HCT116 (cell line): ENCODE measurements at regions not wholly inside any gene's neighbourhood (a gene's known extent, or its start where the extent isn't known, plus 50 kb on each side); places are given as distances from the start of the nearest gene placed in this dataset.

Source experiments
- ATAC-seq: fragments of 200-7000 bp; cut with Tn5 transposase; 2 replicates; pipeline ENCODE4 v1.9.1; 2020; ENCODE audit warnings: mild to moderate bottlenecking, moderate library complexity
- BruUV-seq: library from RNA; stranded (reverse); fragments of 400-500 nt; replicated peaks from 2 replicates; lab custom pipeline; 2021; lab: Mats Ljungman, UMichigan
- CTCF ChIA-PET: fragments of 300-600 bp; sonication (Branson Sonifier 250); formaldehyde crosslinking; loops from one replicate; lab custom pipeline; 2021; ENCODE audit warnings: antibody characterized with exemption; lab: Charles Lee
- POLR2A ChIA-PET: fragments of 300-600, 350-600 bp; sonication (Branson Sonifier 250); formaldehyde crosslinking; loops from one replicate; lab custom pipeline; 2021; ENCODE audit warnings: antibody characterized with exemption; lab: Charles Lee
- RAD21 ChIA-PET, 2 experiments: fragments of 300-600 bp; sonication (Branson Sonifier 250); formaldehyde crosslinking; loops; one replicate each; lab custom pipeline; 2023; ENCODE audit warnings: low total read pairs in 2 of 2; ENCODE audit not compliant: uncharacterized antibody in 2 of 2, unreplicated experiment in 2 of 2, low non-redundant PET in 1 of 2; lab: Charles Lee
- DNase-seq: peaks from one replicate; pipeline ENCODE4 v3.0.0-alpha.2; 2010; ENCODE audit warnings: low read depth, low spot score
- H2AFZ ChIP-seq: fragments of 200-600 bp; shearing (Covaris generic), sonication (generic); 2 replicates; pipeline ENCODE4 v1.6.1; 2017; ENCODE audit warnings: low read depth, mixed run types, mixed read lengths, antibody characterized with exemption, low read length; ENCODE audit not compliant: poor library complexity, severe bottlenecking
- H3K27ac ChIP-seq: 2 replicates; pipeline ENCODE4 v1.5.1; 2012; ENCODE audit warnings: low read depth, low read length
- H3K27me3 ChIP-seq: fragments of 200-600 bp; sonication (generic); 2 replicates; pipeline ENCODE4 v1.6.1; 2016; ENCODE audit warnings: mixed run types, low read length, mixed read lengths; ENCODE audit not compliant: insufficient read depth
- H3K36me3 ChIP-seq, 2 experiments: fragments of 200-500 bp in 1 of 2; fragments of 200-600 bp in 1 of 2; sonication (Bioruptor generic) in 1 of 2; sonication (generic) in 1 of 2; 2 replicates each; pipeline versions ENCODE4 v1.5.1 to v1.6.1; 2014 to 2016; ENCODE audit warnings: low read length in 2 of 2, inconsistent platforms in 1 of 2, mixed read lengths in 1 of 2, mixed run types in 1 of 2; ENCODE audit not compliant: insufficient read depth in 2 of 2, control insufficient read depth in 1 of 2
- H3K4me1 ChIP-seq, 2 experiments: fragments of 200-600 bp in 1 of 2; sonication (generic) in 1 of 2; 2 replicates each; pipeline versions ENCODE4 v1.5.1 to v1.6.1; 2012 to 2017; ENCODE audit warnings: low read length in 2 of 2, inconsistent platforms in 1 of 2, mild to moderate bottlenecking in 1 of 2, mixed read lengths in 1 of 2, mixed run types in 1 of 2, moderate library complexity in 1 of 2; ENCODE audit not compliant: insufficient read depth in 2 of 2, control insufficient read depth in 1 of 2
- H3K4me2 ChIP-seq: fragments of 200-600 bp; sonication (generic); 2 replicates; pipeline ENCODE4 v1.6.1; 2017; ENCODE audit warnings: mixed run types, low read length, mixed read lengths
- H3K4me3 ChIP-seq, 2 experiments: fragments of 200-600 bp in 1 of 2; sonication (generic) in 1 of 2; replicated peaks in 1 of 2; 2 replicates each; pipeline ENCODE4 v1.5.1; 2011 to 2016; ENCODE audit warnings: low read length in 2 of 2, control low read depth in 1 of 2, low read depth in 1 of 2, mild to moderate bottlenecking in 1 of 2, mixed read lengths in 1 of 2, mixed run types in 1 of 2
- H3K79me2 ChIP-seq: fragments of 200-600 bp; sonication (generic); 2 replicates; pipeline ENCODE4 v1.6.1; 2017; ENCODE audit warnings: mild to moderate bottlenecking, mixed run types, low read length, moderate library complexity, mixed read lengths; ENCODE audit not compliant: insufficient read depth
- H3K9ac ChIP-seq: fragments of 200-600 bp; sonication (generic); 2 replicates; pipeline ENCODE4 v1.6.1; 2016; ENCODE audit warnings: low read length, mixed read lengths
- H3K9me2 ChIP-seq: fragments of 200-600 bp; sonication (generic), shearing (Covaris generic); 2 replicates; pipeline ENCODE4 v1.6.1; 2017; ENCODE audit warnings: mixed run types, mild to moderate bottlenecking, moderate library complexity; ENCODE audit not compliant: insufficient read depth
- H3K9me3 ChIP-seq, 2 experiments: fragments of 200-500 bp in 1 of 2; fragments of 200-600 bp in 1 of 2; sonication (Bioruptor generic) in 1 of 2; sonication (generic) in 1 of 2; 2 replicates each; pipeline ENCODE4 v1.6.1; 2014 to 2017; ENCODE audit warnings: low read length in 2 of 2, mixed read lengths in 2 of 2, inconsistent platforms in 1 of 2, low read depth in 1 of 2, mild to moderate bottlenecking in 1 of 2, mixed run types in 1 of 2, moderate library complexity in 1 of 2; ENCODE audit not compliant: control insufficient read depth in 1 of 2, insufficient read depth in 1 of 2
- H4K20me1 ChIP-seq: fragments of 200-600 bp; sonication (generic), shearing (Covaris generic); 2 replicates; pipeline ENCODE4 v1.6.1; 2017; ENCODE audit warnings: mixed run types, mild to moderate bottlenecking, moderate library complexity; ENCODE audit not compliant: insufficient read depth
- CBX3 ChIP-seq: IDR thresholded peaks from 2 replicates; pipeline ENCODE4 v1.6.1; 2012; ENCODE audit warnings: low read depth
- EGR1 ChIP-seq: IDR thresholded peaks from 2 replicates; pipeline ENCODE4 v1.6.1; 2012; ENCODE audit warnings: low read depth
- EZH2phosphoT487 ChIP-seq: fragments of 200-600 bp; IDR thresholded peaks from 2 replicates; pipeline ENCODE4 v1.6.1; 2018; ENCODE audit warnings: antibody characterized with exemption, borderline replicate concordance
- POLR2AphosphoS5 ChIP-seq: IDR thresholded peaks from 2 replicates; pipeline ENCODE4 v1.6.1; 2011; ENCODE audit warnings: mild to moderate bottlenecking, low read depth, low read length, moderate library complexity
- RAD21 ChIP-seq: IDR thresholded peaks from 2 replicates; pipeline ENCODE4 v1.6.1; 2012; ENCODE audit warnings: low read depth, mild to moderate bottlenecking
- REST ChIP-seq: IDR thresholded peaks from 2 replicates; pipeline ENCODE4 v1.6.1; 2012; ENCODE audit warnings: low read depth
- SP1 ChIP-seq: IDR thresholded peaks from 2 replicates; pipeline ENCODE4 v1.6.1; 2012; ENCODE audit warnings: low read depth
- TCF7L2 ChIP-seq: IDR thresholded peaks from 2 replicates; pipeline ENCODE4 v1.7.0; 2011; ENCODE audit warnings: borderline replicate concordance, inconsistent platforms; ENCODE audit not compliant: insufficient read depth, insufficient read length; ENCODE audit errors: extremely low read depth
- YY1 ChIP-seq: IDR thresholded peaks from 2 replicates; pipeline ENCODE4 v1.6.1; 2011; ENCODE audit warnings: low read length, low read depth, moderate library complexity, mild to moderate bottlenecking; ENCODE audit not compliant: insufficient replicate concordance; ENCODE audit errors: extremely low read depth
- ZNF274 ChIP-seq: fragments of 200-500 bp; sonication (Bioruptor generic); IDR thresholded peaks from 2 replicates; pipeline ENCODE4 v1.6.1; 2014; ENCODE audit warnings: mild to moderate bottlenecking, low read depth, low read length, inconsistent platforms
- intact Hi-C: fragments of 100-400 bp; cut with micrococcal nuclease; formaldehyde crosslinking; loops from 2 replicates; pipeline ENCODE4 v1.10.0; 2022

DNA sequence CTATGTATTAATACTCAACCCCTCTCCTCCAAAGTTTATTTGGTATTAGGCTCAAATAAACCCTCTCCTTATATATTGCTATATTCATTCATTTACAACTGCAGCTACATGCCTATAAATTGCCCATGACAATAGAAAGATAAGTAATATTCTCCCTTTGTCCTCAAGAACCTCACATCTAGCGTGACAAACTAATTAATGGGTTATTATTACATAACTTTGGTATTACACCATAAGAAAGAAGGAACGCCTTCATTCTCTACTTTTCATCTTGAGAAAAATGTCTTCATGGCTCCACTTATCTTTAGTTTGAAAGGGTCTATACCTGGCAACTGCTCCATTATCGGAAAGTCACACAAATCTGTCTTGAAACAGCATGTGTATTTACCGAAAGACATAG, 157.7 kb upstream of the RASGEF1B start:
- Histone ChIP-seq H3K9me2 (no peaks in the 10 kb centered on the region), H3K36me3 (no peaks in the 10 kb centered on the region), H3K9ac (no peak overlapping the region), H3K4me1 (no peaks in the 10 kb centered on the region), H2AFZ (no peak overlapping the region), H3K4me2 (no peak overlapping the region), H4K20me1 (no peaks in the 10 kb centered on the region), H3K9me3 (no peaks in the 10 kb centered on the region), H3K27ac (no peak overlapping the region), H3K79me2 (no peaks in the 10 kb centered on the region), H3K4me3 (no peak overlapping the region), H3K27me3 (peaks cover 5% of the 10 kb centered on the region; the same call in 1 of the 2 replicates)
- DNase-seq (no peak), ATAC-seq (no peak)
- ChIA-PET RAD21 (no interaction called here), POLR2A (no interaction called here), CTCF (no interaction called here)
- intact Hi-C loops = no loop called here
- BruUV-seq = no TSS peak
- TF ChIP-seq RAD21 = no peak
- no peak for TF ChIP-seq EZH2phosphoT487
- no peak for TF ChIP-seq YY1
- TF ChIP-seq POLR2AphosphoS5 = no peak
- TF ChIP-seq SP1 = no peak
- no peak for TF ChIP-seq ZNF274
- no peak for TF ChIP-seq CBX3
- no peak for TF ChIP-seq EGR1
- no peak for TF ChIP-seq TCF7L2
- TF ChIP-seq REST = no peak
